ENCODE measurements at regions not wholly inside any gene's neighbourhood (a gene's known extent, or its start where the extent isn't known, plus 50 kb on each side); places are given as distances from the start of the nearest gene placed in this dataset.

DNA sequence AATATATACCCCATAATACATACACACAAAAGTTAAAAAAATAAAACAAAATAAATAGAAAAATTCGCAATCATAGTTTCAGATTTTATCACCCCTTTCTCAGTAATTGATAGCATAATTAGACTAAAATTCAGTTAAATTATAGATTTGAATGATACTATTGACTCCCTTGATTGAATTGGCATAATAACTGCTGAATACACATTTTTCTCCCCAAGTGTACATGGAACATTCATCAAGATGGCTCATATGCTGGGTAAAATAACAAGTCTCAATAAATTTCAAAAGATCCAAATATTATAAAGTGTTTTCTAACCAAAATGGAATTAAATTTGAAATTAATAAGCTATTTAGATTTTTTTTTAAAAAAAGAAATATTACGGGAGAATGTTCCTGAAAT lies 616.1 kb downstream of the MAFB start:
- H3K4me3 Mint-ChIP-seq: no peak overlapping the region
- H3F3A ChIP-seq (replicated peaks; ENCODE audit: low read depth): no peaks in the 10 kb centered on the region
- no peaks in the 10 kb centered on the region for H3K27me3 Mint-ChIP-seq (ENCODE audit: insufficient read depth, low read depth, poor library complexity)
- peaks cover 32% of the 10 kb centered on the region for H3K36me3 Mint-ChIP-seq (ENCODE audit: low read depth)
- no peaks in the 10 kb centered on the region for H3K79me2 ChIP-seq (replicated peaks; ENCODE audit: insufficient read depth)
- no peaks in the 10 kb centered on the region for H4K20me1 ChIP-seq (replicated peaks; ENCODE audit: insufficient read depth)
- no peaks in the 10 kb centered on the region; the same call in 1 of the 2 replicates for H3K36me3 ChIP-seq (ENCODE audit: insufficient read depth)
- peaks cover 26% of the 10 kb centered on the region; the same call in 2 of the 3 replicates for H3K9me3 Mint-ChIP-seq
- peaks cover 40% of the 10 kb centered on the region for H3K4me1 Mint-ChIP-seq
- H3K9me2 ChIP-seq (ENCODE audit: insufficient read depth): peaks cover 8% of the 10 kb centered on the region; the same call in 1 of the 2 replicates
- H2AFZ ChIP-seq: no peak overlapping the region
- H3K27ac ChIP-seq (ENCODE audit: low read depth): no peak overlapping the region
- DNase-seq (ENCODE audit: low spot score) (no peak), ATAC-seq (no peak)
- no peak for TF ChIP-seq ZNF114 (CRISPR knock-in tag; IDR thresholded peaks at IDR 0.05)
- no peak for TF ChIP-seq NANOG (IDR thresholded peaks at IDR 0.05; ENCODE audit: borderline replicate concordance)
- no peak for TF ChIP-seq ETS1 (IDR thresholded peaks at IDR 0.05)
- TF ChIP-seq CTCF (conservative IDR thresholded peaks at IDR 0.05; ENCODE audit: low read depth in 2 of 2): no peak
- TF ChIP-seq EZH2 (IDR thresholded peaks at IDR 0.05; ENCODE audit: low read depth, unreplicated experiment): no peak
- TF ChIP-seq REST (IDR thresholded peaks at IDR 0.05; ENCODE audit: unreplicated experiment): no peak
- no peak for TF ChIP-seq CREB1 (CRISPR knock-in tag; IDR thresholded peaks at IDR 0.05; ENCODE audit: low read depth)
- TF ChIP-seq STAT1 (IDR thresholded peaks at IDR 0.05; ENCODE audit: unreplicated experiment): no peak
- TF ChIP-seq JUNB (IDR thresholded peaks at IDR 0.05; ENCODE audit: unreplicated experiment): no peak
- TF ChIP-seq ZNF331 (CRISPR knock-in tag; IDR thresholded peaks at IDR 0.05; ENCODE audit: low read depth): no peak
- TF ChIP-seq, protein P1, sequence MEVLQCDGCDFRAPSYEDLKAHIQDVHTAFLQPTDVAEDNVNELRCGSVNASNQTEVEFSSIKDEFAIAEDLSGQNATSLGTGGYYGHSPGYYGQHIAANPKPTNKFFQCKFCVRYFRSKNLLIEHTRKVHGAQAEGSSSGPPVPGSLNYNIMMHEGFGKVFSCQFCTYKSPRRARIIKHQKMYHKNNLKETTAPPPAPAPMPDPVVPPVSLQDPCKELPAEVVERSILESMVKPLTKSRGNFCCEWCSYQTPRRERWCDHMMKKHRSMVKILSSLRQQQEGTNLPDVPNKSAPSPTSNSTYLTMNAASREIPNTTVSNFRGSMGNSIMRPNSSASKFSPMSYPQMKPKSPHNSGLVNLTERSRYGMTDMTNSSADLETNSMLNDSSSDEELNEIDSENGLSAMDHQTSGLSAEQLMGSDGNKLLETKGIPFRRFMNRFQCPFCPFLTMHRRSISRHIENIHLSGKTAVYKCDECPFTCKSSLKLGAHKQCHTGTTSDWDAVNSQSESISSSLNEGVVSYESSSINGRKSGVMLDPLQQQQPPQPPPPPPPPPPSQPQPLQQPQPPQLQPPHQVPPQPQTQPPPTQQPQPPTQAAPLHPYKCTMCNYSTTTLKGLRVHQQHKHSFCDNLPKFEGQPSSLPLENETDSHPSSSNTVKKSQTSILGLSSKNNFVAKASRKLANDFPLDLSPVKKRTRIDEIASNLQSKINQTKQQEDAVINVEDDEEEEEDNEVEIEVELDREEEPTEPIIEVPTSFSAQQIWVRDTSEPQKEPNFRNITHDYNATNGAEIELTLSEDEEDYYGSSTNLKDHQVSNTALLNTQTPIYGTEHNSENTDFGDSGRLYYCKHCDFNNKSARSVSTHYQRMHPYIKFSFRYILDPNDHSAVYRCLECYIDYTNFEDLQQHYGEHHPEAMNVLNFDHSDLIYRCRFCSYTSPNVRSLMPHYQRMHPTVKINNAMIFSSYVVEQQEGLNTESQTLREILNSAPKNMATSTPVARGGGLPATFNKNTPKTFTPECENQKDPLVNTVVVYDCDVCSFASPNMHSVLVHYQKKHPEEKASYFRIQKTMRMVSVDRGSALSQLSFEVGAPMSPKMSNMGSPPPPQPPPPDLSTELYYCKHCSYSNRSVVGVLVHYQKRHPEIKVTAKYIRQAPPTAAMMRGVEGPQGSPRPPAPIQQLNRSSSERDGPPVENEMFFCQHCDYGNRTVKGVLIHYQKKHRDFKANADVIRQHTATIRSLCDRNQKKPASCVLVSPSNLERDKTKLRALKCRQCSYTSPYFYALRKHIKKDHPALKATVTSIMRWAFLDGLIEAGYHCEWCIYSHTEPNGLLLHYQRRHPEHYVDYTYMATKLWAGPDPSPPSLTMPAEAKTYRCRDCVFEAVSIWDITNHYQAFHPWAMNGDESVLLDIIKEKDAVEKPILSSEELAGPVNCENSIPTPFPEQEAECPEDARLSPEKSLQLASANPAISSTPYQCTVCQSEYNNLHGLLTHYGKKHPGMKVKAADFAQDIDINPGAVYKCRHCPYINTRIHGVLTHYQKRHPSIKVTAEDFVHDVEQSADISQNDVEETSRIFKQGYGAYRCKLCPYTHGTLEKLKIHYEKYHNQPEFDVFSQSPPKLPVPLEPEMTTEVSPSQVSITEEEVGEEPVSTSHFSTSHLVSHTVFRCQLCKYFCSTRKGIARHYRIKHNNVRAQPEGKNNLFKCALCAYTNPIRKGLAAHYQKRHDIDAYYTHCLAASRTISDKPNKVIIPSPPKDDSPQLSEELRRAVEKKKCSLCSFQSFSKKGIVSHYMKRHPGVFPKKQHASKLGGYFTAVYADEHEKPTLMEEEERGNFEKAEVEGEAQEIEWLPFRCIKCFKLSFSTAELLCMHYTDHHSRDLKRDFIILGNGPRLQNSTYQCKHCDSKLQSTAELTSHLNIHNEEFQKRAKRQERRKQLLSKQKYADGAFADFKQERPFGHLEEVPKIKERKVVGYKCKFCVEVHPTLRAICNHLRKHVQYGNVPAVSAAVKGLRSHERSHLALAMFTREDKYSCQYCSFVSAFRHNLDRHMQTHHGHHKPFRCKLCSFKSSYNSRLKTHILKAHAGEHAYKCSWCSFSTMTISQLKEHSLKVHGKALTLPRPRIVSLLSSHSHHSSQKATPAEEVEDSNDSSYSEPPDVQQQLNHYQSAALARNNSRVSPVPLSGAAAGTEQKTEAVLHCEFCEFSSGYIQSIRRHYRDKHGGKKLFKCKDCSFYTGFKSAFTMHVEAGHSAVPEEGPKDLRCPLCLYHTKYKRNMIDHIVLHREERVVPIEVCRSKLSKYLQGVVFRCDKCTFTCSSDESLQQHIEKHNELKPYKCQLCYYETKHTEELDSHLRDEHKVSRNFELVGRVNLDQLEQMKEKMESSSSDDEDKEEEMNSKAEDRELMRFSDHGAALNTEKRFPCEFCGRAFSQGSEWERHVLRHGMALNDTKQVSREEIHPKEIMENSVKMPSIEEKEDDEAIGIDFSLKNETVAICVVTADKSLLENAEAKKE (CRISPR knock-in tag; IDR thresholded peaks at IDR 0.05): no peak
- no peaks in the 10 kb centered on the region for H3K27me3 ChIP-seq (ENCODE audit: insufficient read depth)
- H3K4me3 ChIP-seq: no peak overlapping the region
- H3K27ac Mint-ChIP-seq: no peak overlapping the region
- H3K4me1 ChIP-seq (ENCODE audit: insufficient read depth): peaks cover 14% of the 10 kb centered on the region
- H3K4me2 ChIP-seq: no peak overlapping the region
